ENCODE measurements at regions not wholly inside any gene's neighbourhood (a gene's known extent, or its start where the extent isn't known, plus 50 kb on each side); places are given as distances from the start of the nearest gene placed in this dataset.

GRCh38 chrX:10818651-10819050 is 198.3 kb upstream of the MID1 start:
- intact Hi-C loops (cut with DNase I), result no loop called here
- DNase-seq (no peak), FAIRE-seq (no peak)
- no peak overlapping the region for H3K27ac ChIP-seq (ENCODE audit: low read depth in 2 of 2, low read length in 2 of 2)
- no peaks in the 10 kb centered on the region for H3K27me3 ChIP-seq (ENCODE audit: control insufficient read depth, insufficient read depth, low read length)
- H3K9ac ChIP-seq (ENCODE audit: low read length in 3 of 3), result no peak overlapping the region
- no peak for TF ChIP-seq CTCF (IDR thresholded peaks at IDR 0.05; ENCODE audit: borderline replicate concordance, extremely low read depth, insufficient read depth)
- H3K4me3 ChIP-seq (ENCODE audit: low read length in 3 of 3), result no peak overlapping the region
- H3K36me3 ChIP-seq (ENCODE audit: control insufficient read depth in 2 of 3, insufficient read depth in 3 of 3, low read length in 3 of 3), result no peaks in the 10 kb centered on the region
- H3K4me1 ChIP-seq (ENCODE audit: control insufficient read depth in 2 of 3, insufficient read depth in 2 of 3, low read depth in 1 of 3, low read length in 3 of 3), result no peaks in the 10 kb centered on the region
- H3K9me3 ChIP-seq (ENCODE audit: control insufficient read depth in 2 of 3, insufficient read depth in 1 of 3, low read length in 3 of 3), result no peaks in the 10 kb centered on the region

GRCh38 chrX:10819973-10820372 is 199.6 kb upstream of the MID1 start:
- Histone ChIP-seq H3K36me3 (ENCODE audit: control insufficient read depth in 2 of 3, insufficient read depth in 3 of 3, low read length in 3 of 3) (no peaks in the 10 kb centered on the region), H3K27me3 (ENCODE audit: control insufficient read depth, insufficient read depth, low read length) (no peaks in the 10 kb centered on the region), H3K27ac (ENCODE audit: low read depth in 2 of 2, low read length in 2 of 2) (no peak overlapping the region), H3K9ac (ENCODE audit: low read length in 3 of 3) (no peak overlapping the region), H3K4me1 (ENCODE audit: control insufficient read depth in 2 of 3, insufficient read depth in 2 of 3, low read depth in 1 of 3, low read length in 3 of 3) (no peaks in the 10 kb centered on the region), H3K9me3 (ENCODE audit: control insufficient read depth in 2 of 3, insufficient read depth in 1 of 3, low read length in 3 of 3) (no peaks in the 10 kb centered on the region), H3K4me3 (ENCODE audit: low read length in 3 of 3) (no peak overlapping the region)
- DNase-seq, result no peak
- no peak for TF ChIP-seq CTCF (IDR thresholded peaks at IDR 0.05; ENCODE audit: borderline replicate concordance, extremely low read depth, insufficient read depth)
- no peak for FAIRE-seq
- intact Hi-C loops (cut with DNase I), result no loop called here

- DNase-seq (no peak), FAIRE-seq (no peak)
- Histone ChIP-seq H3K27ac (ENCODE audit: low read depth in 2 of 2, low read length in 2 of 2) (no peak overlapping the region), H3K4me1 (ENCODE audit: control insufficient read depth in 2 of 3, insufficient read depth in 2 of 3, low read depth in 1 of 3, low read length in 3 of 3) (no peaks in the 10 kb centered on the region), H3K36me3 (ENCODE audit: control insufficient read depth in 2 of 3, insufficient read depth in 3 of 3, low read length in 3 of 3) (no peaks in the 10 kb centered on the region), H3K9ac (ENCODE audit: low read length in 3 of 3) (no peak overlapping the region), H3K9me3 (ENCODE audit: control insufficient read depth in 2 of 3, insufficient read depth in 1 of 3, low read length in 3 of 3) (no peaks in the 10 kb centered on the region), H3K4me3 (ENCODE audit: low read length in 3 of 3) (no peak overlapping the region), H3K27me3 (ENCODE audit: control insufficient read depth, insufficient read depth, low read length) (no peaks in the 10 kb centered on the region)
- intact Hi-C loops (cut with DNase I), result no loop called here
- TF ChIP-seq CTCF (IDR thresholded peaks at IDR 0.05; ENCODE audit: borderline replicate concordance, extremely low read depth, insufficient read depth), result no peak
These were observed 200.9 kb upstream of the MID1 start for GRCh38 chrX:10821293-10821692.

GRCh38 chrX:10828036-10828435 is 207.7 kb upstream of the MID1 start:
- no peak for DNase-seq
- Histone ChIP-seq H3K4me3 (ENCODE audit: low read length in 3 of 3) (no peak overlapping the region), H3K36me3 (ENCODE audit: control insufficient read depth in 2 of 3, insufficient read depth in 3 of 3, low read length in 3 of 3) (no peaks in the 10 kb centered on the region), H3K27me3 (ENCODE audit: control insufficient read depth, insufficient read depth, low read length) (no peaks in the 10 kb centered on the region), H3K9ac (ENCODE audit: low read length in 3 of 3) (no peak overlapping the region), H3K4me1 (ENCODE audit: control insufficient read depth in 2 of 3, insufficient read depth in 2 of 3, low read depth in 1 of 3, low read length in 3 of 3) (no peaks in the 10 kb centered on the region), H3K9me3 (ENCODE audit: control insufficient read depth in 2 of 3, insufficient read depth in 1 of 3, low read length in 3 of 3) (no peaks in the 10 kb centered on the region), H3K27ac (ENCODE audit: low read depth in 2 of 2, low read length in 2 of 2) (no peak overlapping the region)
- no peak for FAIRE-seq
- intact Hi-C loops (cut with DNase I), result no loop called here
- no peak for TF ChIP-seq CTCF (IDR thresholded peaks at IDR 0.05; ENCODE audit: borderline replicate concordance, extremely low read depth, insufficient read depth)

Data from kidney (tissue), 13 donors.